OCI-LY7 (cell line): ENCODE measurements at regions not wholly inside any gene's neighbourhood (a gene's known extent, or its start where the extent isn't known, plus 50 kb on each side); places are given as distances from the start of the nearest gene placed in this dataset.
A peak's percentile ranks its signal among the peaks of the same experiment; 100 is the strongest.

ENCODE experiments used
- BruUV-seq: library from RNA; stranded (reverse); fragments of 400-500 nt; replicated peaks from 2 replicates; lab custom pipeline; 2021; lab: Mats Ljungman, UMichigan
- CTCF ChIA-PET: fragments of 300-600 bp; sonication (Branson Sonifier 250); formaldehyde crosslinking; loops from one replicate; lab custom pipeline; 2022; ENCODE audit warnings: antibody characterized with exemption; ENCODE audit not compliant: unreplicated experiment; lab: Charles Lee
- POLR2A ChIA-PET: fragments of 300-600 bp; sonication (Branson Sonifier 250); formaldehyde crosslinking; loops from one replicate; lab custom pipeline; 2022; ENCODE audit warnings: antibody characterized with exemption; lab: Charles Lee
- DNase-seq: peaks from one replicate; pipeline ENCODE4 v3.0.0-alpha.2; 2015; ENCODE audit warnings: low spot score
- H2AFZ ChIP-seq: fragments of 200-600 bp; sonication (generic), shearing (Covaris generic); 2 replicates; pipeline ENCODE4 v1.6.1; 2014; ENCODE audit warnings: mild to moderate bottlenecking, antibody characterized with exemption, low read length, moderate library complexity
- H3K27ac ChIP-seq: fragments of 200-600 bp; sonication (generic); 2 replicates; pipeline ENCODE4 v1.5.1; 2014; ENCODE audit warnings: mixed run types, low read depth, mild to moderate bottlenecking, moderate library complexity, low read length, inconsistent platforms; ENCODE audit not compliant: poor library complexity, severe bottlenecking
- H3K36me3 ChIP-seq: fragments of 200-600 bp; sonication (generic); 2 replicates; pipeline ENCODE4 v1.6.1; 2014; ENCODE audit warnings: mild to moderate bottlenecking, antibody characterized with exemption, low read length, moderate library complexity, mixed read lengths; ENCODE audit not compliant: insufficient read depth
- H3K4me1 ChIP-seq: fragments of 200-600 bp; sonication (generic); 2 replicates; pipeline ENCODE4 v1.5.1; 2014; ENCODE audit warnings: mild to moderate bottlenecking, low read length; ENCODE audit not compliant: insufficient read depth, poor library complexity, severe bottlenecking
- H3K4me2 ChIP-seq: fragments of 200-600 bp; sonication (generic); 2 replicates; pipeline ENCODE4 v1.6.1; 2014; ENCODE audit warnings: mild to moderate bottlenecking, low read length
- H3K4me3 ChIP-seq: fragments of 200-600 bp; sonication (generic); 2 replicates; pipeline ENCODE4 v1.5.1; 2014; ENCODE audit warnings: mild to moderate bottlenecking, low read depth, low read length; ENCODE audit not compliant: poor library complexity, severe bottlenecking
- H3K79me2 ChIP-seq: fragments of 200-600 bp; sonication (generic); 2 replicates; pipeline ENCODE4 v1.6.1; 2016; ENCODE audit warnings: low read depth, mild to moderate bottlenecking, low read length, moderate library complexity, mixed read lengths; ENCODE audit not compliant: insufficient read depth
- H3K9me2 ChIP-seq: fragments of 200-600 bp; sonication (generic); 2 replicates; pipeline ENCODE4 v1.6.1; 2016; ENCODE audit warnings: mild to moderate bottlenecking, low read length, mixed read lengths; ENCODE audit not compliant: insufficient read depth
- H3K9me3 ChIP-seq: fragments of 200-600 bp; sonication (generic); 2 replicates; pipeline ENCODE4 v1.6.1; 2014; ENCODE audit warnings: mild to moderate bottlenecking, mixed run types, low read length, mixed read lengths
- H4K20me1 ChIP-seq: fragments of 200-600 bp; sonication (generic); 2 replicates; pipeline ENCODE4 v1.6.1; 2014; ENCODE audit warnings: mild to moderate bottlenecking, antibody characterized with exemption, low read length, moderate library complexity, mixed read lengths; ENCODE audit not compliant: insufficient read depth
- CTCF ChIP-seq: fragments of 200-600 bp; sonication (generic); conservative IDR thresholded peaks from 2 replicates; pipeline ENCODE4 v1.5.1; 2014; ENCODE audit warnings: mild to moderate bottlenecking, antibody characterized with exemption, low read length, moderate library complexity, mixed read lengths
- EZH2phosphoT487 ChIP-seq: fragments of 200-600 bp; sonication (generic); IDR thresholded peaks from 2 replicates; pipeline ENCODE4 v1.6.1; 2018; ENCODE audit warnings: low read depth, borderline replicate concordance, mild to moderate bottlenecking, mixed run types, antibody characterized with exemption, low read length, moderate library complexity, mixed read lengths
- intact Hi-C: fragments of 100-400 bp; cut with micrococcal nuclease; formaldehyde crosslinking; loops from one replicate; pipeline ENCODE4 v1.10.0; 2022; ENCODE audit not compliant: unreplicated experiment

DNA sequence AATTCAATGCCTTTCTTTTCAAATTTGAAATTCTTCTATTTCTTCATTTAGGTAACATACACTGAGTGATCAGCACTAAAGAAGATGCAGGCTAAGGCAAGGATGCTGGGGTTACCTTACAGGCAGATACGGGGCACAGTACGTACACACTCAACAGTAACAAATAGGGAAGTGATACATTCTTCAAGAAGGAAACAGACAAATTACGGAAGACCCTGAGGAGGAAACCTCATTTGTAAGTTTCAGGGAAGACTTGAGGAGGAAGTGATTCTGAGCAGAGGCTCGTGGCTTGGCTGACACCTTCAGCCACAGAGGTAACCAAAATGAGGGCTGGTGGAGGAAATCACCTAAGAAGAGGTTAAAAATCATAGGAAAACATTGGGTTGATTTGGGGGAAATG, 1108.3 kb upstream of the KLHL29 start:
- CTCF ChIA-PET = no interaction called here
- H3K4me3 ChIP-seq = no peak overlapping the region
- H3K4me2 ChIP-seq = no peak overlapping the region
- no peaks in the 10 kb centered on the region for H3K36me3 ChIP-seq
- no peak overlapping the region for H2AFZ ChIP-seq
- H3K4me1 ChIP-seq = peaks cover 7% of the 10 kb centered on the region
- no peaks in the 10 kb centered on the region for H3K79me2 ChIP-seq
- TF ChIP-seq EZH2phosphoT487 (no peak), CTCF (no peak)
- intact Hi-C loops = no loop called here
- BruUV-seq = no TSS peak
- H4K20me1 ChIP-seq = no peaks in the 10 kb centered on the region
- peak; percentile 5 for DNase-seq
- POLR2A ChIA-PET = no interaction called here
- H3K9me3 ChIP-seq = no peaks in the 10 kb centered on the region
- H3K9me2 ChIP-seq = no peaks in the 10 kb centered on the region
- no peak overlapping the region for H3K27ac ChIP-seq

DNA sequence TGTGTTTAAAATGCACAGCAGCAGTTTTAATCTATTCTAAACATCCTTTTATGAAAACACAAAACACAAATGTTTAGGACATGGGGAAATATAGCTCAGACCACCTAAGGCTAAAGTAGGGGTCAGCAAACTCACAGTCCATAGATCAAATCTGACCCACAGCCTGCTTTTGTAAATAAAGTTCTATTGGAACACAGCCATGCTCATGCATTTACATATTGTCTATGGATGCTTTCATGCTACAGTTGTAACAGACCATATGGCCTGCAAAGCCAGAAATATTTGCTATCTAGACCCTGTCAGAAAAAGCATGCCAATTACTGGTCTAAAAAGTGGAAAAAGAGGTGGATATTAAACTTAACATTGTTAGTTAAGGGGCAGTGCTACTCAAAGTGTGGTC, 1105.4 kb upstream of the KLHL29 start:
- Histone ChIP-seq H3K79me2 (no peaks in the 10 kb centered on the region), H3K4me3 (no peak overlapping the region), H3K4me2 (no peak overlapping the region), H4K20me1 (no peaks in the 10 kb centered on the region), H3K36me3 (no peaks in the 10 kb centered on the region), H3K9me3 (no peaks in the 10 kb centered on the region), H2AFZ (no peak overlapping the region), H3K4me1 (peaks cover 7% of the 10 kb centered on the region), H3K27ac (no peak overlapping the region), H3K9me2 (no peaks in the 10 kb centered on the region)
- TF ChIP-seq EZH2phosphoT487 = no peak
- no peak for TF ChIP-seq CTCF
- intact Hi-C loops = no loop called here
- BruUV-seq = no TSS peak
- POLR2A ChIA-PET = interaction anchor here (0.7 kb wide), 1 partner anchor 564 kb away, joined by 3 read pairs; no protein-coding TSS in a partner anchor
- DNase-seq = no peak
- CTCF ChIA-PET = no interaction called here

DNA sequence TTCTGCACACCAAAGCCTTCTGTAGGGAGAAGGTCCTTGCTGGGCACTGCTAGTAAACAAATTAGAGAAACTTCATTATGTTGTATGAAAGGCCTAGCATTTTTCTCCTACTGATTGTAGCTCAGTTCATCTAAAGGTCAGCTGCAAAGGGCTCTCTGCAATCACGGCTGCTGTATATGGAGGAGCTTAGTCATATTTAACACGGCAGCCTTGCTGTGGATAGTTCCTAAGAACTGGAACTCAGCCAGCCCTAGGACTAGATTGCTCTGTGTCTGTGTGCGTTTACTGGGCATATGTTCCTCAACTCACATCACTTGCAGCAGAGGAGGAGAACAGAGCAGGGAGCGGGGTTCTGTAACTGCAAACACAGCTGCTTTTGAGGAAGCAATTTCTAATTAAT, 1103.9 kb upstream of the KLHL29 start:
- Histone ChIP-seq H3K36me3 (no peaks in the 10 kb centered on the region), H3K4me2 (no peak overlapping the region), H3K4me3 (no peak overlapping the region), H3K9me2 (no peaks in the 10 kb centered on the region), H3K27ac (no peak overlapping the region), H2AFZ (no peak overlapping the region), H4K20me1 (no peaks in the 10 kb centered on the region), H3K4me1 (peaks cover 7% of the 10 kb centered on the region), H3K9me3 (no peaks in the 10 kb centered on the region), H3K79me2 (no peaks in the 10 kb centered on the region)
- intact Hi-C loops = no loop called here
- ChIA-PET POLR2A (interaction anchor here (0.5 kb wide), 1 partner anchor 85 kb away, joined by 4 read pairs; no protein-coding TSS in a partner anchor), CTCF (no interaction called here)
- no TSS peak for BruUV-seq
- no peak for DNase-seq
- TF ChIP-seq EZH2phosphoT487 = no peak
- no peak for TF ChIP-seq CTCF
